Thyroid gland (tissue), 4 donors: ENCODE measurements at regions not wholly inside any gene's neighbourhood (a gene's known extent, or its start where the extent isn't known, plus 50 kb on each side); places are given as distances from the start of the nearest gene placed in this dataset.

ENCODE experiments used
- DNase-seq, 2 donors: peaks; one replicate each; pipeline ENCODE4 v3.0.0-alpha.2; 2019
- H3K27ac ChIP-seq, 3 donors: fragments of 200-600 bp; sonication (generic); 1 replicate in 2 of 3; 2 replicates in 1 of 3; pipeline ENCODE4 v1.5.1; 2016 to 2019; ENCODE audit warnings: mild to moderate bottlenecking in 1 of 3, moderate library complexity in 1 of 3
- H3K27me3 ChIP-seq: fragments of 200-600 bp; sonication (generic); one replicate; pipeline ENCODE4 v1.5.1; 2019
- H3K36me3 ChIP-seq, 2 donors: fragments of 200-600 bp; sonication (generic); one replicate each; pipeline ENCODE4 v1.5.1; 2016 to 2019
- H3K4me1 ChIP-seq, 2 donors: fragments of 200-600 bp; sonication (generic); one replicate each; pipeline ENCODE4 v1.5.1; 2017 to 2019
- H3K4me3 ChIP-seq, 3 donors: fragments of 200-600 bp; sonication (generic); replicated peaks in 1 of 3; 1 replicate in 2 of 3; 2 replicates in 1 of 3; pipeline ENCODE4 v1.5.1; 2016; ENCODE audit warnings: mild to moderate bottlenecking in 1 of 3
- H3K9me3 ChIP-seq: fragments of 200-600 bp; sonication (generic); one replicate; pipeline ENCODE4 v1.5.1; 2017
- POLR2A ChIP-seq, 2 donors: fragments of 450-650 bp; IDR thresholded peaks; one replicate each; pipeline ENCODE4 v1.6.1; 2017; ENCODE audit warnings: antibody characterized with exemption in 2 of 2, mild to moderate bottlenecking in 2 of 2, moderate library complexity in 1 of 2
- WGBS, 2 donors: methylation state at CpG; one replicate each; pipeline ENCODE4 v1.1.5; 2017; 5-methylcytosine and 5-hydroxymethylcytosine counted together
- intact Hi-C: fragments of 100-400 bp; cut with DNase I; formaldehyde crosslinking; loops from one replicate; pipeline ENCODE4 v1.15.1; 2023
- TF ChIP-seq, protein P1 (sequence below), 6 experiments: fragments of 200-600 bp in 3 of 6; fragments of 450-650 bp in 3 of 6; sonication (generic) in 3 of 6; IDR thresholded peaks; one replicate each; pipeline ENCODE4 v1.5.1; 2016 to 2019; ENCODE audit warnings: antibody characterized with exemption in 6 of 6, mild to moderate bottlenecking in 2 of 6, inconsistent platforms in 1 of 6, moderate library complexity in 1 of 6

DNA sequence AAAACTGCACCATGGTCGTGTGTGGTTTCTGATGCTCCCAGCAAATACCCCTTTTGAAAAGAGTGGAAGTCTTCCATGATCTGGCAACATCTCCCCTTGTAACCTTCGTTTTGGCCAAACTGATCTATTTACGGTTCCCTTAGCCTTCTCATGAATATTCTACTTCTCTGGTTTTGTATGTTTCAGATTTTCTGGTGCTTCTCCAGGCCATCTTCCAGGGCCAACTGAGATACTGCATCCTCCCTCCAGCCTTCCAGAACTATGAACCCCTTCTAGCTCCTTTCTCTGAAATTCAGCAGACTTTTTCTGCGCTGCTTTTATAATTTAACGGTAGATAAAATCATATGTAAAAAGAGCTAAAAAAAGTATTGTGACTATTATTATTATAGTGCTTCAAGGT, 97.7 kb downstream of the XCL2 start:
- H3K4me1 ChIP-seq = no peaks in the 10 kb centered on the region
- no peak overlapping the region for H3K4me3 ChIP-seq
- TF ChIP-seq POLR2A (IDR thresholded peaks at IDR 0.05) = no peak
- TF ChIP-seq, protein P1, sequence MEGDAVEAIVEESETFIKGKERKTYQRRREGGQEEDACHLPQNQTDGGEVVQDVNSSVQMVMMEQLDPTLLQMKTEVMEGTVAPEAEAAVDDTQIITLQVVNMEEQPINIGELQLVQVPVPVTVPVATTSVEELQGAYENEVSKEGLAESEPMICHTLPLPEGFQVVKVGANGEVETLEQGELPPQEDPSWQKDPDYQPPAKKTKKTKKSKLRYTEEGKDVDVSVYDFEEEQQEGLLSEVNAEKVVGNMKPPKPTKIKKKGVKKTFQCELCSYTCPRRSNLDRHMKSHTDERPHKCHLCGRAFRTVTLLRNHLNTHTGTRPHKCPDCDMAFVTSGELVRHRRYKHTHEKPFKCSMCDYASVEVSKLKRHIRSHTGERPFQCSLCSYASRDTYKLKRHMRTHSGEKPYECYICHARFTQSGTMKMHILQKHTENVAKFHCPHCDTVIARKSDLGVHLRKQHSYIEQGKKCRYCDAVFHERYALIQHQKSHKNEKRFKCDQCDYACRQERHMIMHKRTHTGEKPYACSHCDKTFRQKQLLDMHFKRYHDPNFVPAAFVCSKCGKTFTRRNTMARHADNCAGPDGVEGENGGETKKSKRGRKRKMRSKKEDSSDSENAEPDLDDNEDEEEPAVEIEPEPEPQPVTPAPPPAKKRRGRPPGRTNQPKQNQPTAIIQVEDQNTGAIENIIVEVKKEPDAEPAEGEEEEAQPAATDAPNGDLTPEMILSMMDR (IDR thresholded peaks at IDR 0.05) = no peak
- intact Hi-C loops = no loop called here
- WGBS, 2 donors = 88 to 90% methylated on average over 5 of the region's 5 CpGs
- no peaks in the 10 kb centered on the region for H3K9me3 ChIP-seq
- no peaks in the 10 kb centered on the region for H3K36me3 ChIP-seq
- DNase-seq = no peak
- H3K27me3 ChIP-seq = no peaks in the 10 kb centered on the region
- H3K27ac ChIP-seq = no peak overlapping the region

DNA sequence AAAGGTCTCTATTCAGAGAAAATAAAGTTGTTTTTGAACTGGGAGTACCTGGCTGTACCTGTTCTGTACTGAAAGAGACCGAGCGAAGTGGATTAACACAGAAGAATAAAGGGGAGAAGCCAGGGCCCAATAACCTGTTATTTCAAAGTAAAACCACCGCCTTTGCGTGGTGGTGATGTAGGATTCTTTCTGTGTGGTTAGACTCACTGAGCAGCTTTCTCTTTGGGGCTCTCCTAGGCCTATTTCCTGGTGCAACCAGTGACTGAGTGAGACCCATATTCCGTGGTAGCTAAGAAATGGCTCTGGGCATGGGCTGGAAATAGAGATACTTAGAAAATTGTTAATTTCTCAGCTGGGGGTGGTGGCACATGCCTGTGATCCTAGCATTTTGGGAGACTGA, 99.9 kb downstream of the XCL2 start:
- Histone ChIP-seq H3K4me3 (no peak overlapping the region), H3K9me3 (no peaks in the 10 kb centered on the region), H3K36me3 (no peaks in the 10 kb centered on the region), H3K4me1 (no peaks in the 10 kb centered on the region), H3K27ac (no peak overlapping the region), H3K27me3 (no peaks in the 10 kb centered on the region)
- intact Hi-C loops = no loop called here
- no peak for TF ChIP-seq POLR2A (IDR thresholded peaks at IDR 0.05)
- TF ChIP-seq, protein P1 (IDR thresholded peaks at IDR 0.05) = no peak
- 73 to 75% methylated on average over 5 of the region's 5 CpGs for WGBS, 2 donors
- DNase-seq = no peak

DNA sequence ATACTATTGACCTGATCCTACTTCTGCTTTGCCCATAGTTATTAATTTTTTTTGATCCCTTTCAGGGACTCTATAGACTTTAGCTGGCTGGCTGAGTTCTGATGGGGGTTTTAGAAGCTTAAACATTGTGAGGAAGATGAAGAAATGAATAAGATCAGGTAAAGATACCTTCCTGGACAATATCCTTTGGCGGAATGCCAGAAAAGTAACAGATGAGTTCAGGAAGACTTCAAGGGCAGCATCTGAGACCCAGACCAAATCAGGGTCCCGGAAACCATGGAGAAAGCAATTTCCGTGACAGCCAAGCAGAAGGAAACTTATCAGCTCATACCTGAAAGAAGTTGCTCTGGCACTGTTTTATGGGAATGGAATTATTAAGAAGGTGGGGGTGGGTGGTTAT, 100.4 kb downstream of the XCL2 start:
- 87 to 91% methylated on average over 3 of the region's 3 CpGs for WGBS, 2 donors
- DNase-seq = no peak
- intact Hi-C loops = no loop called here
- no peak overlapping the region for H3K27ac ChIP-seq
- H3K4me3 ChIP-seq = no peak overlapping the region
- H3K4me1 ChIP-seq = no peaks in the 10 kb centered on the region
- H3K9me3 ChIP-seq = no peaks in the 10 kb centered on the region
- no peaks in the 10 kb centered on the region for H3K36me3 ChIP-seq
- H3K27me3 ChIP-seq = no peaks in the 10 kb centered on the region
- TF ChIP-seq, protein P1 (IDR thresholded peaks at IDR 0.05) = no peak
- no peak for TF ChIP-seq POLR2A (IDR thresholded peaks at IDR 0.05)

DNA sequence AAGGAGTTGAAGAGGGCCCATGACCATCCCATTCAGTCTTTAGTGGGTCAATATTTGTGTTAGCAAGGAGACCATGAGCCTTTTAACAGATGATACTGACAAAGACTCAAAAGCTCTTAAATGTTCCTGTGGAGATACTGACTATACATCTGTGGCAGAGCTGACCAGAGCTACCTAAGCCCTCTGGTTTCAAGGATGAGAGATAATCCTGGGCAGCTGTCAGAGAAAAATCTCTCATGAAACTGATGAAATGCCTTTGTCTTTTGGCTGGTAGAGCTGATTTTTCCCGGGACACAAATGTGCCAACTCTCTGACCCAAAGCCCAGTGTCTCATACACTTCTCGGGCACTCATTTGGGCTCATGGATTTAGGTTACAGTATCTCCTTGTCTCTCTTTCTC, 100.9 kb downstream of the XCL2 start:
- 87 to 94% methylated on average over 2 of the region's 2 CpGs for WGBS, 2 donors
- no peaks in the 10 kb centered on the region for H3K36me3 ChIP-seq
- no peak overlapping the region for H3K27ac ChIP-seq
- H3K4me1 ChIP-seq = no peaks in the 10 kb centered on the region
- H3K27me3 ChIP-seq = no peaks in the 10 kb centered on the region
- no peaks in the 10 kb centered on the region for H3K9me3 ChIP-seq
- TF ChIP-seq, protein P1 (IDR thresholded peaks at IDR 0.05) = no peak
- no peak for TF ChIP-seq POLR2A (IDR thresholded peaks at IDR 0.05)
- intact Hi-C loops = no loop called here
- no peak for DNase-seq
- H3K4me3 ChIP-seq = no peak overlapping the region

DNA sequence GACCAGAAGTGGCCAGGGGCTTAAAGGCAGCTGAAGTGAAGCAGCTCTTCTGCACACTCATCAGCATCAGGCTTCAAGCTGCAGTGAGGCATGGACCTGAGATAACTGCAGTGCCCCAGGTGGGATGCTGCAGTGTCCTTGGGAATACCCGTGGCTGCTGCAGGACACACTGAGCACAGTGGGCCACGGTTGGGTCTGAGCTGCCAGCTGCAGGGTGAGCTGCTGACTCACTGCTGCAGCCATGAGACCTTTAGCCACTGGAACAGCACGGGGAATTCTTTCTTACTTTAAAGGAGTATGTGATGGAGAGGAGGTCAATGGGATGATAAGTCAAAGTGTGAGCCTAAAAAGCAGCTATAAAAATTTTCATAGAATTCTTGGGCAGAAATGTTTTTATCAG, 102.1 kb downstream of the XCL2 start:
- no peaks in the 10 kb centered on the region for H3K4me1 ChIP-seq
- H3K27ac ChIP-seq = no peak overlapping the region
- TF ChIP-seq POLR2A (IDR thresholded peaks at IDR 0.05) = no peak
- TF ChIP-seq, protein P1 (IDR thresholded peaks at IDR 0.05) = no peak
- intact Hi-C loops = no loop called here
- H3K36me3 ChIP-seq = no peaks in the 10 kb centered on the region
- H3K4me3 ChIP-seq = no peak overlapping the region
- no peaks in the 10 kb centered on the region for H3K27me3 ChIP-seq
- WGBS, 2 donors = 57 to 61% methylated on average over 3 of the region's 3 CpGs
- no peak for DNase-seq
- H3K9me3 ChIP-seq = no peaks in the 10 kb centered on the region
